Neural progenitor cell (in vitro differentiated cells): ENCODE measurements at regions not wholly inside any gene's neighbourhood (a gene's known extent, or its start where the extent isn't known, plus 50 kb on each side); places are given as distances from the start of the nearest gene placed in this dataset.

Experiments
- EZH2 ChIP-seq: fragments of 200-600 bp; sonication (generic); IDR thresholded peaks from 2 replicates; pipeline ENCODE4 v1.6.1; 2017; ENCODE audit warnings: antibody characterized with exemption, mild to moderate bottlenecking, moderate library complexity
- TF ChIP-seq, protein P1 (sequence below): fragments of 200-600 bp; sonication (generic); IDR thresholded peaks from 2 replicates; pipeline ENCODE4 v1.5.1; 2017; ENCODE audit warnings: antibody characterized with exemption, mild to moderate bottlenecking

DNA sequence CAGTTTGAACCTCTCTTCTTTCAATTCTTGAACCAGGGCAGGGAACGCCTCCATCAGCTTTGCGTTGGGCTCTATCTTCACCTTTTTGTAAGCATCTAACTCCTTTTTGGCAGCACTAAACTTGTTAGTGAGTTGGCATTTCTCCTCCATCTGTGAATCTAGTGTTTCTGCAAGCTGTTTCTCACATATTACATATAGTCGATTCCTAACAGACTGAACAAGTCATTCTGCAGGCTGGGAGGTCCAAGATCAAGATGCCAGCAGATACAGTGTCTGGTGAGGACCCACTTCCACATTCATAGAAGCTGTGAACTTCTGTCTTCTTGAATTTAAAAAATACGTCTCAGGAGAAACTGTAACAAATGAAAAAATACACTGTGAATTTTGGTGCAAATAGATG, 539.7 kb downstream of the ANKRD7 start:
- TF ChIP-seq, protein P1, sequence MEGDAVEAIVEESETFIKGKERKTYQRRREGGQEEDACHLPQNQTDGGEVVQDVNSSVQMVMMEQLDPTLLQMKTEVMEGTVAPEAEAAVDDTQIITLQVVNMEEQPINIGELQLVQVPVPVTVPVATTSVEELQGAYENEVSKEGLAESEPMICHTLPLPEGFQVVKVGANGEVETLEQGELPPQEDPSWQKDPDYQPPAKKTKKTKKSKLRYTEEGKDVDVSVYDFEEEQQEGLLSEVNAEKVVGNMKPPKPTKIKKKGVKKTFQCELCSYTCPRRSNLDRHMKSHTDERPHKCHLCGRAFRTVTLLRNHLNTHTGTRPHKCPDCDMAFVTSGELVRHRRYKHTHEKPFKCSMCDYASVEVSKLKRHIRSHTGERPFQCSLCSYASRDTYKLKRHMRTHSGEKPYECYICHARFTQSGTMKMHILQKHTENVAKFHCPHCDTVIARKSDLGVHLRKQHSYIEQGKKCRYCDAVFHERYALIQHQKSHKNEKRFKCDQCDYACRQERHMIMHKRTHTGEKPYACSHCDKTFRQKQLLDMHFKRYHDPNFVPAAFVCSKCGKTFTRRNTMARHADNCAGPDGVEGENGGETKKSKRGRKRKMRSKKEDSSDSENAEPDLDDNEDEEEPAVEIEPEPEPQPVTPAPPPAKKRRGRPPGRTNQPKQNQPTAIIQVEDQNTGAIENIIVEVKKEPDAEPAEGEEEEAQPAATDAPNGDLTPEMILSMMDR, result no peak
- no peak for TF ChIP-seq EZH2
